BJ (cell line): ENCODE measurements at regions not wholly inside any gene's neighbourhood (a gene's known extent, or its start where the extent isn't known, plus 50 kb on each side); places are given as distances from the start of the nearest gene placed in this dataset.

ENCODE experiments used
- CTCF ChIA-PET: fragments of 350-600 bp; formaldehyde crosslinking; extraction: SDS; loops from one replicate; lab custom pipeline; 2021; ENCODE audit warnings: antibody characterized with exemption, inconsistent platforms; lab: Yijun Ruan, JAX
- POLR2A ChIA-PET: fragments of 300-600 bp; sonication (Branson Sonifier 250); formaldehyde crosslinking; extraction: SDS; loops from one replicate; lab custom pipeline; 2021; ENCODE audit warnings: antibody characterized with exemption; lab: Charles Lee
- DNase-seq: peaks from one replicate; pipeline ENCODE4 v3.0.0-alpha.2; 2011; ENCODE audit warnings: low read depth
- H3K27me3 ChIP-seq: 2 replicates; pipeline ENCODE4 v1.6.0; 2011; ENCODE audit warnings: low read length; ENCODE audit not compliant: control insufficient read depth, insufficient read depth
- H3K36me3 ChIP-seq: 2 replicates; pipeline ENCODE4 v1.5.1; 2011; ENCODE audit warnings: low read length; ENCODE audit not compliant: control insufficient read depth, insufficient read depth
- H3K4me3 ChIP-seq: 2 replicates; pipeline ENCODE4 v1.5.1; 2011; ENCODE audit warnings: low read depth, mild to moderate bottlenecking, control low read depth, low read length
- CTCF ChIP-seq: IDR thresholded peaks from 2 replicates; pipeline ENCODE4 v1.5.1; 2011; ENCODE audit warnings: low read depth, mild to moderate bottlenecking, control low read depth, inconsistent platforms, low read length, moderate library complexity; ENCODE audit not compliant: insufficient read depth

- Histone ChIP-seq H3K4me3 (peak overlapping the region; percentile 12), H3K27me3 (no peaks in the 10 kb centered on the region), H3K36me3 (no peaks in the 10 kb centered on the region)
- TF ChIP-seq CTCF = no peak
- ChIA-PET CTCF (interaction anchor here (0.6 to 3.2 kb wide), 18 partner anchors 8 to 1805 kb away, joined by 3 to 28 read pairs (median 3); no protein-coding TSS in a partner anchor), POLR2A (no interaction called here)
- DNase-seq = peak; percentile 84
Measured at GRCh38 chr1:244273845-244274619, 177.7 kb downstream of the ADSS2 start.

- Histone ChIP-seq H3K4me3 (no peak overlapping the region), H3K27me3 (no peaks in the 10 kb centered on the region), H3K36me3 (no peaks in the 10 kb centered on the region)
- no peak for TF ChIP-seq CTCF
- DNase-seq = no peak
- ChIA-PET POLR2A (no interaction called here), CTCF (no interaction called here)
Measured at GRCh38 chr1:244276646-244277045, 175.1 kb downstream of the ADSS2 start.

GRCh38 chr1:244280201-244280600 lies 171.5 kb downstream of the ADSS2 start:
- Histone ChIP-seq H3K4me3 (no peak overlapping the region), H3K27me3 (peaks cover 2% of the 10 kb centered on the region; the same call in 1 of the 2 replicates), H3K36me3 (no peaks in the 10 kb centered on the region)
- no peak for DNase-seq
- ChIA-PET POLR2A (no interaction called here), CTCF (interaction anchor here (1.7 kb wide), 1 partner anchor 936 kb away, joined by 6 read pairs; no protein-coding TSS in a partner anchor)
- TF ChIP-seq CTCF = no peak

- ChIA-PET CTCF (interaction anchor here (1.7 kb wide), 1 partner anchor 937 kb away, joined by 6 read pairs; no protein-coding TSS in a partner anchor), POLR2A (no interaction called here)
- TF ChIP-seq CTCF = no peak
- no peak for DNase-seq
- H3K4me3 ChIP-seq = no peak overlapping the region
- peaks cover 2% of the 10 kb centered on the region; the same call in 1 of the 2 replicates for H3K27me3 ChIP-seq
- no peaks in the 10 kb centered on the region for H3K36me3 ChIP-seq
Measured at GRCh38 chr1:244280859-244281258, 170.8 kb downstream of the ADSS2 start.

GRCh38 chr1:244283772-244284171 lies 167.9 kb downstream of the ADSS2 start:
- ChIA-PET POLR2A (no interaction called here), CTCF (interaction anchor here (0.7 to 4.6 kb wide), 2 partner anchors 15 to 1353 kb away, joined by 3 to 21 read pairs; no protein-coding TSS in a partner anchor)
- H3K4me3 ChIP-seq = no peak overlapping the region
- H3K36me3 ChIP-seq = no peaks in the 10 kb centered on the region
- DNase-seq = no peak
- H3K27me3 ChIP-seq = peaks cover 2% of the 10 kb centered on the region; the same call in 1 of the 2 replicates
- TF ChIP-seq CTCF = no peak
